Activated naive CD4-positive, alpha-beta T cell (primary cell): ENCODE measurements at regions not wholly inside any gene's neighbourhood (a gene's known extent, or its start where the extent isn't known, plus 50 kb on each side); places are given as distances from the start of the nearest gene placed in this dataset.
"Not testable (repeated sequence)": the region's sequence is repeated elsewhere in the genome, so short reads cannot be mapped to it uniquely, and the experiment has no call there.

Experiments
- DNase-seq, 4 experiments: peaks; one replicate each; lab custom pipeline; 2025; lab: John Stamatoyannopoulos, UW

DNA sequence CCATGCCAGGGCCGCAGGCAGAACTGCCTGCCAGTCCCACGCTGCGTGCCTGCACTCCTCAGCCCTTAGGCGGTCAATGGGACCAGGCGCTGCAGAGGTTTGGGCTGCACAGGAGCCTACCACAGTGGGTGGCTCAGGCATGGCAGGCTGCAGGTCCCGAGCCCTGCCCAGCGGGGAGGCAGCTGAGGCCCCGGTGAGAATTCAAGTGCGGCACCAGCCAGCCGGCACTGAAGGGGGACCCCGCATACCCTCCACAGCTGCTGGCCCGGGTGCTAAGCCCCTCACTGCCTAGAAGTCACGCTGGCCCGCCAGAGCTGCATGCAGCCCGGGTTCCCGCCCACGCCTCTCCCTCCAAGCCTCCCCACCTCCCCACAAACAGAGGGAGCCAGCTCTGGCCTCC is 302.5 kb upstream of the UGT8 start:
- no peak for DNase-seq

DNA sequence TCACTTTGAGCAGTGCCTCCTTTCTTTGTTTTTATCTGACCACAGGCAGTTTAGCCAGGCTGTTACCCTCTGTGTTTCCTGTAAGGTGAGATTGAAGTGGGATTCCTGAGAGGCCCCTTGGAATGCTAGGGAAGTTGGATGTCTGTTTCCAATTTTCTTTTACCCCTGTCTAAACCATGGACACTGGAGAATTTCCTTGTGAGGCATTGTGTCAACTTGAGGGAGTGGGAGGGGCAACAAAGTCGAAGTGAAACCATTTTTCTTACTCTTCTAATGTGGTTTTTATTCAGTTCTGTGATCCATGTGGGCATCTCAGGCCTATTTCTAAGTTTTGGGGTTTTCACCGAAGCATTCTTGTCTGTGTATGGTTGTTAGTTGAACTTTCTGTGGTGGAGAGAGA is 296.1 kb upstream of the UGT8 start:
- DNase-seq, result no peak

DNA sequence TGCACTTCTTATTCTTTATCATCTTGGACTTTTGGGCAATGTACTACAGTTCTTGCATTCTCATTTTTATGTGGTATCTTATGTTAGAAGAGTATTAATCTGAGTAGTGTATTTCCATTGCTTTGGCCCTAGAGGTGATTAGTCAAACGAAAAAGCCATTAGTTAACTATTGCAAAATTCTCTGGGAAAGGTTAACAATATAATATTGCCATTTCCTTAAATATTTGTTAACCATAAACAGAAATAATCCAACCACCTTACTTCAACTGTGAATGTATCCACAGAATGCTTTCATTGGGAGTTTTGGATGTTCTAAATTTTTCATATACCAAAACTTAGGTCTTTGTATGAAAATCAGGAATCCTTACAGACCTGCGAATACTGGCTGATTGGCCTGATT is 294.6 kb upstream of the UGT8 start:
- DNase-seq, result no peak

DNA sequence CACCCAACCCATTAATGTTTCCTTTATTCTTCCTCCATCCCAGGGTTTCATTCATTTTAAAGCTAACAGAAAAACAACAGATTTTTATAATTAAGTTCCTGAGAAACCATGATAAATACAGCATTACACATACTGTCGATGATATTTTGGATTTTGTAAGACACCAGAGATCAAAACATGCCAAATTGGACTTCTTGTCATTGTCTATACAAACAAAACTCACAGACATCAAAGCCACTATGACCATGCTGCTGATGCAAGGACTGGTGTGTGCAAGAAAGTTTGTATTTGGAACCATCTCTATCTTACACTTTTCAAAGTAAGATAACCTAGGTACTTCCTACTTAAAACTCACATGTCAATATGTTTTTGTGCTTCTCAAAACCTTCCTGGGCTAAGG is 294.0 kb upstream of the UGT8 start:
- no peak for DNase-seq

DNA sequence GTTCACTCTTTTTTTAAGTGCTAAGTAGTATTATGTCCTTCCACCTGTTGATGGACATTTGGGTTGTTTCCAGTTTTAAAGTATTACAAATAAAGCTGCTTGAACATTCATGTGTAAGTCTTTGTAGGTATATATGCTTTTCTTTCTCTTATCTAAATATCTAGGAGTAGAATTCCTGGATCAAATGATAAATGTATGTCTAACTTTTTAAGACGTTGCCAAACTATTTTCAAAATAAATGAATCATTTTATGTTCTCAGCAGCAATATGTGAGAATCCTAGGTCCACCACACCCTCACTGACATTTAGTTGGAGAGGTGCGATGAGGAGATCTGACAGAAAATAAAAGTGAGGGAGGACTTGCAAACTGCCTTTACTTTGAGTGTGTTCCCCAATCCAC is 291.7 kb upstream of the UGT8 start:
- no peak for DNase-seq

DNA sequence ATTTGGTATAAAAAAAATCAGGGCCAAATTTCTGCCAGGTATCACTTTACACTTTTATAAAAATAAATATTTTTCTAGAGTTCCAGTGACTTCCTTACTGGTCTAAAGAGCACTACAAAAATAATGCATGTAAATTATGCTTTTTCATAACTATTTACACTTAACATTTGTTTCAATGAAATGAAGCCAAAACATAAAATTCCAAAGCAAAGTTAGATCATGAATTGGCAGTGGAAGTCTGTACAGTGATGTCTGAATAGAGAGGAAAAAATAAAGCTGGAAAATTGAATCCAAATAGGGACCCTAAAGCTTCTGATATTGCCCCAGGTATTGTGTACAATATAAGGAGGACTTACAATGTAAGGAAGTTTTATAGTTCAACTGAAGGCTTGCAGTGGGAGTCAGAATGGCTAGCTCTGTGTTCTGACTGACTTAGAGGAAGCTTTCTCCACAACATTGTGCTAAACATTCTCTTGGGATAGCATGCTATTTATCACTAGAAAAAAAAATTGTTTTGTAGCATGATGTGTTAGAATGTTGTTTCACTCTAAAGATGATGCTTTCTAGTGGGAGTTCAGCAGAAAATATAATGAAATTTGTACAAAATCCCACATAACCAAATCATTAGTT is 288.2 kb upstream of the UGT8 start:
- DNase-seq, result no peak

DNA sequence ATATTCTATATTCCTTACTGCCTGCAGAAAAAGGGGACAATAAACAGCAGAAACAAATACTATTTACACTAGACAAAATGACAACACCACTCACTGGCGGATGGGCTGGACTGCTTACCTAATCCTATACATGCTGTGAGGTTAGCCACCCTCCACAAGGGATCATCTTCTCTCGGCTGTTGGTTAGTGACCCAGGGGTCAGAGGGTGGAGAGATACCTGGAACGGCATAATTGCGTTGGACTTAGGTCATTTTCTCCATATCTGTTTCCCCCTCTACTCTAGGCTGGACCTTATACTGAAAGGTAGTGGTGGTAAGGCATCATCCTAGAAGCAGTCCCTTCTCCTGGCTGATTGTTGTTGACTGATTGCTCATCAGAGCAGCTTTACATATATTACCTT is 286.8 kb upstream of the UGT8 start:
- DNase-seq, result no peak

DNA sequence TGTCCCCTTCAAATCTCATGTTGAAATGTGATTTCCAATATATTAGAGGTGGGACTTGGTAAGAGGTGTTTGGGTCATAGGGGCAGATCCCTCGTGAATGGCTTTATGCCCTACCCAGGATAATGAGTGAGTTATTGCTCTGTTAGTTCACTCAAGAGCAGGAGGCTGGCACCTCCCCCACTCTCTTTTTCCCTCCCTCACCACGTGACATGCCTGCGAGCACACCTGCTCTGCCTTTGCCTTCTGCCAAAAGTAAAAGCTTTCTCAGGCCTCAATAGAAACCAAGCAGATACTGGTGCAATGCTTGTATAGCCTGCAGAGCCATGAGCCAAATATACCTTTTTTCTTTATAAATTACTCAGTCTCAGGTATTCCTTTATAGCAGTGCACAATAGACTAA is 286.3 kb upstream of the UGT8 start:
- DNase-seq, result no peak

DNA sequence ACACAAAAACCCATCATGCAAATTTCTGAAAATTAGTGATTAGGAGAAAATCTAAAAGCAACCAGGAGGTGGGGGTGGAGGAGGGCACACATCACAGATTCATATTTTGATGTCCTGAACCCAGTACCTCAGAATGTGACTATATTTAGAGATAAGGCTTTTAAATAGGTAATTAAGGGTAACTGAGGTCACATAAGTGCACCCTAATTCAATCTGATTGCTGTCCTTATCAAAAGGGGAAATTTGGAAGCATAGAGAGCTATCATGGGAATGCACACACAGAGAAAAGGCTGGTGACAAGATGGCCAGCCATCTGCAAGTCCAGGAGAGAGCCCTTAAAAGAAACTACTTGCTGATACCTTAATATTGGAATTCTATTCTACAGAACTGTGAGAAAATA is 281.8 kb upstream of the UGT8 start:
- DNase-seq, result no peak

DNA sequence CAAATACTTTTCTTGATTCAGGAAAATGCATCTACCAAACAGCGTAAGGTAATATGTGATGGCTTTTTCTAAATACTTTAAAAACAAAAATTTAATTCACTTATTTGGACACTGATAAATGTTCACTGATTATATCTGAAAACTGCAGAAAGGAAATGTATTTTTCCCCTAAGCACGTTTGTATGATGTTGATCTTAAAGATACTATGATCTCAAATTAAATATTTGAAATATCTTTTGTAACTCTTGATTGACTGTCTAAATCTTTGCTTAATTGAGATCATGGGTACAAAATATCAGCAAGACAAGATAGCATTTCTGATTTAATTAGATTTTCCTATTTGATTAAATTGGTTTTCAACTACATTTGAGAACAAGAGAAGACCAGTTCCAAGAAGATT is 281.0 kb upstream of the UGT8 start:
- no peak for DNase-seq

DNA sequence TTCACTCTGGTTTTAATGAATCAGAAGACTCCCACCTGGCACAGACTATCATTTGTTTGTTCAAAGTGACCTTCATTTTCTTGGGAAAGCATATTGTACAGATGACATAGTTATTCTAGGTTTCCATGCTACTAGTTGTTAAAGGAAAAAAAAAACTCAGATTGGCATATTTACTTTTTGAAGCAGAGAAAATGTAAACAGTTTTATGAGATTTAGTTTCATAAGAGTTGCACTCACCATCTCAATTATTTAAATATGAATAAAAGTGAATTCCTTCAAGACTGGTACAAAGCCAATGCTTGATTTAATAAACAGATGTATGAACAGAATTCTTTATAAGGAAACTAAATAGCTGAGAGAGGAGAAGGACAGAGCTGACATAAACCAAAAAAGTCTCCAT is 280.3 kb upstream of the UGT8 start:
- DNase-seq, result no peak

DNA sequence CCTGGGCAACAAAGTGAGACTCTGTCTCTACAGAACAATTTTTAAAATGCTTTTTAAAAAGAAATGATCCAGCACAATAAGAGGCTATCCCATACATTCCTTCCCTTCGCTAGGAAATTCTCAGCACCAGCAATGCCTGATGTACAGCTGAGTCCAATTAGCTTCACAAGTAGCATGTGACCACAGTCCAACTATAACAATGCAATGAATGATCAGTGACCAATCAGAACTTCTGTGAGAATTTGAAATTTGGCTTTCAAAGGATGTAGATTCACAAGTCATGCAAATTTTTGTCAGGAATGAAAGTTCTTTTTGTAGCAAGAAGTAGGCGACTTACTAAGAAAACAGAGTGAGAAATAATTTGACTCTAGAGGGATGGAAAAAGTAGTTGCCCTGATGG is 278.5 kb upstream of the UGT8 start:
- no peak for DNase-seq

DNA sequence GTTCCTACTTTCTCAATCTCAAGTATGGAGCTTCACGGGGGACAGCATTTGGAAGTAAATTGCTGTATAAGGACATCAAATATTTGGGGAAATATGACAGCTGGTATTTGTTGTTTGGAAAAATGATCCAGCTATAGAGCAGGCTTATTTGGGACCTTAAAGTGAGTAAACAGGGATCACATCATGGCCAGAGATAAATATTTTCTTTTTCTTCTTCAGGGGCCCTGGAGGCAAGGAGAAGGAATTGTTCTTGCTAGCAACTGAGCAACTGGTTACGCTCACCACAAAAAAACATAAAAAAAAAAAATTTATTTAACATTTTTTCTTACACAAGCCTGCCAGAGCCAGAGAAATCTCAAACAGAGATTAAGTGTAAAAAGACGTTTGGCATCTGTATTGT is 277.2 kb upstream of the UGT8 start:
- DNase-seq, result no peak

DNA sequence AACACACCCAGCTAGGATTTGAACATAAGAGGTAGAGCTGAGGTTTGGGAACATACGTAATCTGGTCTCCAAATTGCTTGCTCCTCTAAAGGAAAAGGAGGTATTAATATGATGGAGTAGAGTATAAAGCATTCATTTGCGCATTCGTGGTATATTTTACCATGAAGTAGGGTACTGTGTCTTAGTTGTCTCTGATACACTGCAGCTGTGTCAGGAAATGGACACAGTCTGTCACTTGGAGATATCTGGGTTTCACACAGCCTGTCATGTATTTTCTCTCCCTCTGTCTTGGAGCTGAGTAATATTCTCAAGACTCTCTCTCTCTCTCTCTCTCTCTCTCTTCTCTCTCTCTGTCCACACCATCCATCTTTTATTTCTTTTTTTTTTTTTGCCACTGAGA is 274.8 kb upstream of the UGT8 start:
- DNase-seq, result no peak

DNA sequence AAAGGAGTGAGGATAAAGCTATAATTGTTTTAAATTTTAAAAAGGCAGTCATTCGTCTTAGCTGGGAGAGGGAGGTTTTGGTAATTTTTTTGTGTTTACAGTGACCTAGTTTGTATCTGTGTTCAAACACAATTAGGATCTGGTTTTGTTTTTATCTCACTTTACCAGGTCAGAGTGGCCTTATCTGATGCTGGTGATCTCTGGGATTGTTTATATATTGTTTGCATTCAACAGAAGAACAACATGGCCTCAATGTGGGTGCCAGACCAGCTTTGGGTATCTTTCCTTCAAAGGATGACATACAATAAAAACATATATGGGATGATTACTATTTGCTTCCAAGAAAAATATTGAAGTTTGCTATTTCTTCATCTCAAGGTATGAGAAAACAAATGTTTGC is 272.2 kb upstream of the UGT8 start:
- DNase-seq, result no peak

DNA sequence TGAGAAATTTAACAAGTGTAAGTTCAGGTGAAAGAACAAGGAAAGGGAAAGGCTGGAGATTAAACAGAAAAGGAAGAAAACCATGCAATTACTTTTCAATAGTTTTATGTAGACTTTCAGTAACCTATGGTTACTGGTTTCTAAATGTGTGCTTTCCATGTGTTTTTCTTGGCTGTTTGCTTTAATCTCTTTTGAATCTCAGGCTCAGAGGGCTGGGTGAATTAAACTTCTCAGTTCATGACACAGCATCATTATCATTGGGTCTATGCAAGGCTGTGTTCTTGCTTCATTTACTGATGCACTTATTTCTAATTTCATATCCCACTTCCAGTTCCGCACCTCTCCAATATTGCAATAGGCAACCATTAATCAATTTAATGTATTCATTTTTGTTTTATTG is 266.5 kb upstream of the UGT8 start:
- DNase-seq, result no peak

DNA sequence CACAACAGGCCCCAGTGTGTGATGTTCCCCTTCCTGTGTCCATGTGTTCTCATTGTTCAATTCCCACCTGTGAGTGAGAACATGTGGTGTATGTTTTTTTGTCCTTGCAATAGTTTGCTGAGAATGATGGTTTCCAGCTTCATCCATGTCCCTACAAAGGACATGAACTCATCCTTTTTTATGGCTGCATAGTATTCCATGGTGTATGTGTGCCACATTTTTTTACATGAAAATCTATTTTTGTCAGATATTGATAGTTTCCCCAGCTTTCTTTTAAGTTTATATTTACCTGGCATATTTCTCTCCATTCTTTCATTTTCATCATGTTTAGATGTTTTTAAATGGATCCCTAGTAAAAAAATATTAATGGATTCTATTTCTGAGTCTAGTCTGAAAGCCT is 264.2 kb upstream of the UGT8 start:
- DNase-seq, result not testable (repeated sequence)

DNA sequence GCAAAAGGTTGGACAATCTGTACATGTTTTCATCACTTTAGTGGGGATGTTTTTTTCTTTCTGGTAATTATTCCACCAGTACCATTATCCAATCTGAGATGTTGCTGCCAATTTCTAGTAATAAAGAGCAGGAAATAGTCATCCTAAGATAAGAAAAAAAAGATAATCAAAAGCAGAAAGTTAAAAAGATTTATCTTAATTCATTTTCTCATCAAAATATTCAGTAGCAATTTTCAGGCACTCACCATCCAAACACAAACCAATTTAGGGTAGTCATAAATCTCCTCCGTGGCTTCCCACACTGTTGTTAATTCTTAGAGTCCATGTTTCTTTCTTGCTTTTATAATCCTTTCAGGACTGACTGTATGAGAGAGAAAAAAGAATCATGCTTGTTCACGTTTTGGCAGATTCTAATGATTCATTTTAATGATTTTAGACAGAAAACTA is 263.7 kb upstream of the UGT8 start:
- DNase-seq, result no peak

DNA sequence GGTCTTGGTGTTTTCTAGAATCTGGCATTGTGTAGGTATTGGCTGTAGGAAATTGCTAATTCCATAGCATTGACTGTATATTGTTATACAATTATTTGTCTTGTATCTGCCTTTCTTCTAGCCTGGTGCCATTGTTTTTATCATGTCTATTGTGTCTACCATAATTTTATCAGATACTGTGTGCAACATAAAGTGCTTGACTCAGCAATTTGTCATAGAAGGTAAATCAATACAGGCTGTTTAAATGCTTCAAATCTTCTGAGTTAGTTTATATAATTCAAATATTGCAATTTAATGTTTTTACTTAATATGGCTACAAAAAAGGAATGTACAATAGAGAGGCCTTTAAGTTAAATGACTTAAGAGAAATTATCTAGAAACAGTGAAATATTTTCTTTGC is 263.3 kb upstream of the UGT8 start:
- DNase-seq, result no peak

DNA sequence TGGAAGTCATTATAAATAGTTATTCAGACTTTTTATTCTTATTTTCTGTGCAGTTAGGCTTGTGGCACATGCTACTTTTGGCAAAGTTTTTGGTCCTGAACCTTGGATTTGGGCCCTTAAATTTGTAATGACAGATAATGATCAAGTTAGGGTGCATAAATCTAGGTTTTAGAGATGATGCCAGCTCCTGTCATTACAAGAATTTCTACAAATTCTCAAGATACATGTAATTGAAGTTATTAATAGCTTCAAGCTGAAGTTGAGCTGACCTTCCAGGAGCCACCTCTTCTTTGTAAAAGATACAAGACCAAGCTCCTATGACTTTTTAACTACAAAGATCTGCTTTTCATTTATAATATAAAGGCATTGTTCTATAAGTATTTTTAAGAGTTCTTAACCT is 255.6 kb upstream of the UGT8 start:
- no peak for DNase-seq

DNA sequence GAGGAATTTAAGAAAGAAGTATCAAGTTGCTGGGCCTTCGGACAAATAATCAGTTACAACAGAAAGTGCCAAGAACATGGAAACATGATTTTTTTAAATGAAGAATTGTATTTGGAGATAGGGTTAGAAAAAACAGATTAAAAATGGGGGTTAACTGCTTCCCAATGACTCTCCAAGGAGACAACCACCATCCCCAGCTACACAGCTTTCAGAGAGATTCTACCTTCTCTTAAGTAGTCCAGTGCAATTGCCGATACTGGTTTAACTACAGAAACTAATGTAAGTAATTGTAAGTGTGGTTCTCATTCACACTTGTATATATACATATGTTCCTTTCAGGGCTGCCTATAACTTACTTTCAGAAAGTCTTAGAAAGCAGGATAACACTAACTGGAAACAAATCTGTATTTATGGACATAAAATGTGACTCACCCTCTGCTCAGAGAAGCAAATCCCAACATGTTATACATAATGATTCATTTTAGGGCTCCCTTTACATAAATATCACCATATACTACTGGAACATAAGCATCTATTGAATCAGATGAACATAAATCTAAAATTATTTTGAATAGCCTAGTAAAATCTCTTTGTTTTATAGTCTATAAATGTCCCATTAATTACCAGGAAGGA is 248.9 kb upstream of the UGT8 start:
- DNase-seq, result no peak

DNA sequence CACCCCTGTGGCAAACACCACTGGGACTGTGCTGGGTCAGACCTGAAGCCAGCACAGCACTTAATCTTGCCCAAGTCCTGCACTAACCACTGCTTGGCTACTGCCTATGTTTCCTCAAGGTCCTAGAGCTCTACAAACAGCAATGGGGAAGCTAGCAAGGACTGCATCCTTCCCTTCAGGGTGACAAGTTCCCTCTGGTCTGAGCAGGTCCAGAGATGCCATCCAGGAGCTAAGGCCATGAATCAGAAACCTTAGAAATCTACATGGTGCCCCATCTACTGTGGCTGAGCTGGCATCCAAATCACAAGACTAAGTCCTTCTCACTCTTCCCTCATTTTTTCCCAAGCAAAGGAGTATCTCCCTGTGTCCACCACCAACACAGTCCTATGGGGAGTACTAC is 239.7 kb upstream of the UGT8 start:
- no peak for DNase-seq

DNA sequence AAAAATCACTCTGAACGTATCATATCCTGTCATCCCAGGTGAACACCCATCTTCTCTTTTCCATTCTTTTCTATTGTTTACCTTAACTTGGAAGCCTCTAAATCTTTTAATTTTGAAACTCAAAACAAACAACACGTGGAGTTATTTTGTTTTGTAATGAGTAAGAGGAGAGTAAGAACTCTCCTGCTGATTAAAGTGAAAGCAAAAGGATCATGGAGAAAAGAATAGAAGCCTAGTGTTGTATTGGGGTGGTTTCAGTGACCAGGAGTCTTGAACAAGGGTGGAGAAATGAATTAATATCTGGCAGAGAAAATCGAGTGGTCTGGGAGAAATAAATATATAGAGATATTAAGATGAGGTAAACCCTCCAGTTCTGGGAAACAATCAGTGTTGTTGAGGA is 237.4 kb upstream of the UGT8 start:
- no peak for DNase-seq

DNA sequence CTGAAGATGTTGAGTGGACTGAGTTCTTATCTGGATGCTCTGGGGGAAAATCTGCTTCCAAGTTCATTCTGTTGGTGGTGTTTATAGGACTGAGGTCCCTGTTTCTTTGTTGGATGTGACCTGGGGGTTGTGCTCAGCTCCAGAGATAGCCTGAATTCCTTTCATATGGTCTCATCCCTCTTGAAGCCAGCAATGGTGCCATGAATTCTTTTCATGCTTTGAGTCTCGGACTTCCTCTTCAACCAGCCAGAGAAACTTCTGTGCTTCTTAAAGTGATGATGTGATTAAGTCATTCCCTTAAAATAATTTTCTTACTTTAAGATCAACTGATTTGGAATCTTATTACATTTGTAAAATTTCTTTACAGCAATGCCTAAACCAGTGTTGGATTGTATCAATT is 233.8 kb upstream of the UGT8 start:
- DNase-seq, result no peak
